Common myeloid progenitor, CD34-positive (primary cell): ENCODE measurements at regions not wholly inside any gene's neighbourhood (a gene's known extent, or its start where the extent isn't known, plus 50 kb on each side); places are given as distances from the start of the nearest gene placed in this dataset.
A peak's percentile ranks its signal among the peaks of the same experiment; 100 is the strongest.

Experiments
- CTCF ChIA-PET: fragments of 350-600 bp; sonication (Branson Sonifier 250); formaldehyde crosslinking; loops from one replicate; lab custom pipeline; 2021; ENCODE audit warnings: antibody characterized with exemption; lab: Charles Lee
- POLR2A ChIA-PET: fragments of 350-600 bp; sonication (Branson Sonifier 250); formaldehyde crosslinking; loops from one replicate; lab custom pipeline; 2021; ENCODE audit warnings: antibody characterized with exemption; lab: Charles Lee
- DNase-seq, 3 donors: peaks; one replicate each; pipeline versions ENCODE4 v3.0.0 to v3.0.0-alpha.2; 2013
- H3K27ac ChIP-seq, 2 experiments: 1 replicate in 1 of 2; 2 replicates in 1 of 2; pipeline ENCODE4 v1.7.0; 2013; ENCODE audit warnings: inconsistent platforms in 2 of 2, low read length in 2 of 2, mild to moderate bottlenecking in 2 of 2, low read depth in 1 of 2, moderate library complexity in 1 of 2; ENCODE audit not compliant: severe bottlenecking in 2 of 2, insufficient read depth in 1 of 2, poor library complexity in 1 of 2
- H3K27me3 ChIP-seq, 5 experiments: replicated peaks in 2 of 5; 1 replicate in 3 of 5; 2 replicates in 2 of 5; pipeline versions ENCODE4 v1.6.1 to v1.7.0; 2013; ENCODE audit warnings: low read length in 4 of 5, mild to moderate bottlenecking in 2 of 5, moderate library complexity in 2 of 5, inconsistent platforms in 1 of 5; ENCODE audit not compliant: insufficient read depth in 5 of 5, control insufficient read depth in 4 of 5
- H3K36me3 ChIP-seq, 4 experiments: 1 replicate in 2 of 4; 2 replicates in 2 of 4; pipeline versions ENCODE4 v1.6.1 to v1.7.0; 2013; ENCODE audit warnings: low read length in 3 of 4, control low read depth in 1 of 4, mild to moderate bottlenecking in 1 of 4; ENCODE audit not compliant: control insufficient read depth in 4 of 4, insufficient read depth in 4 of 4
- H3K4me1 ChIP-seq, 4 experiments: 1 replicate in 3 of 4; 2 replicates in 1 of 4; pipeline versions ENCODE4 v1.6.1 to v1.7.1; 2013; ENCODE audit warnings: low read length in 3 of 4, mild to moderate bottlenecking in 3 of 4, control low read depth in 1 of 4, inconsistent platforms in 1 of 4, moderate library complexity in 1 of 4; ENCODE audit not compliant: control insufficient read depth in 4 of 4, insufficient read depth in 4 of 4; ENCODE audit errors: control extremely low read depth in 1 of 4
- H3K4me3 ChIP-seq, 7 experiments: 1 replicate in 4 of 7; 2 replicates in 3 of 7; pipeline versions ENCODE4 v1.5.1 to v1.7.0; 2013; ENCODE audit warnings: mild to moderate bottlenecking in 7 of 7, low read length in 6 of 7, moderate library complexity in 6 of 7, inconsistent platforms in 2 of 7, low read depth in 2 of 7, control low read depth in 1 of 7; ENCODE audit not compliant: insufficient read depth in 4 of 7, control insufficient read depth in 1 of 7; ENCODE audit errors: extremely low read depth in 1 of 7
- H3K9me3 ChIP-seq, 5 experiments: 1 replicate in 4 of 5; 2 replicates in 1 of 5; pipeline versions ENCODE4 v1.6.1 to v1.7.1; 2013; ENCODE audit warnings: low read length in 4 of 5, mild to moderate bottlenecking in 2 of 5, inconsistent platforms in 1 of 5, low read depth in 1 of 5, moderate library complexity in 1 of 5; ENCODE audit not compliant: control insufficient read depth in 4 of 5, insufficient read depth in 2 of 5; ENCODE audit errors: control extremely low read depth in 1 of 5
- WGBS: methylation state at CpG from one replicate; pipeline ENCODE4 v1.1.5; 2013; ENCODE audit not compliant: insufficient coverage; 5-methylcytosine and 5-hydroxymethylcytosine counted together

DNA sequence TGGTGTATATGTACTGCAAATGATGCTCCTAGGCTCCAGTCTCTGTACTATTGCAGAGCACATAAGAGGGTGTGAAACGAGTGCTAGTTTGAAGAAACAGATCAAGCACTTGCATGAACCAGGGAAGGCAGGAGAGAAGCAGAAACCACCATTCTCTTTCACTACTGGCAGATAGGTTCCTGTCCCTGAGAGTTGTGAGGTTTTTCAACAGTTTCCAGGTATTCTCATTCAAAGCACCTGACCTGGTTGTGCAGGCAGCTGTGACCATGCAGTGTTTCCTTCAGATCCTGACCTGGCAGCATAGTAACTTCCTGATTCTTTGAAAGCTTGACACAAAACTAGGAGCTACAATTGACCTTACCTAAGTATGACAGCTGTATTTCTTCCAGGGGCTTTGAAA, 164.9 kb downstream of the UFM1 start:
- DNase-seq, result no peak
- Histone ChIP-seq H3K4me1 (no peaks in the 10 kb centered on the region), H3K27me3 (no peaks in the 10 kb centered on the region), H3K27ac (no peak overlapping the region), H3K9me3 (no peaks in the 10 kb centered on the region), H3K36me3 (no peaks in the 10 kb centered on the region), H3K4me3 (no peak overlapping the region)
- CTCF ChIA-PET, result no interaction called here
- POLR2A ChIA-PET, result no interaction called here
- 83% methylated on average over 1 of the region's 1 CpG for WGBS

- Histone ChIP-seq H3K9me3 (peaks cover 0 to 2% (median 0%) of the 10 kb centered on the region in 5 experiments), H3K36me3 (no peaks in the 10 kb centered on the region), H3K27me3 (peaks cover 0 to 1% (median 0%) of the 10 kb centered on the region in 5 experiments), H3K4me1 (no peaks in the 10 kb centered on the region), H3K27ac (no peak overlapping the region), H3K4me3 (no peak overlapping the region)
- ChIA-PET CTCF (no interaction called here), POLR2A (no interaction called here)
- DNase-seq, result no peak
- WGBS, result 97% methylated on average over 3 of the region's 4 CpGs
Observed at GRCh38 chr13:38518328-38518727, 168.5 kb upstream of the FREM2 start.

DNA sequence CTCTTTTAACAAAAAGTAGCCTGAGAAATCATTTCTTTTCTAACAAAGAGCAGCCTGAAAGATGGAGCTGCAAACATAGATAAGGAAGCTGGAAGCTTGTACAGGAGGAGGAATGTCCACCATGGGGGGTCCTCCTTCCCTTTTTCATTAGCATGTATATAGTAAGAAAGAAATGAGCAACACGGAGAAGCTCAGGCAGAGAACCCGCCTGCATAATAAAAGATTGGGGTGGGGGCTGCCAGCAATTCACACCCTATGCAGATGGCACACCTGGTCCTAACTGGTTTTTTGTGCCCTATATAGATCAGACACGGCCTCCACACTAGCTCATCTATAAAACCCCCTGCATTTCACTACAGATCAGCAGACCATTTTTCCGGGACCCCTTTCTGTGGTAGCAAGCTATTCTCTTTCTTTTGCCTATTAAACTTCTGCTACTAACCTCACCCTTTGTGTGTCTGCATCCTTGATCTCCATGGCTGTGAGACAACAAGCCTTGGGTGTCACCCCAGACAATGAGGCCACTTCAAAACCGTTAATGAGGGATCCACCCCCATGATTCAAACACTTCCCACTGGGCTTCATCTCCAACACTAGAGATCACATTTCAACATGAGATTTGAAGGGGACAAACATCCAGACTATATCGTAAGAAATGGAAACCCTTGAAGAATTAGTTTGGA, 167.5 kb upstream of the FREM2 start:
- H3K36me3 ChIP-seq, result no peaks in the 10 kb centered on the region
- no peak overlapping the region for H3K27ac ChIP-seq
- CTCF ChIA-PET, result no interaction called here
- POLR2A ChIA-PET, result no interaction called here
- H3K4me3 ChIP-seq, result no peak overlapping the region
- peaks cover 0 to 1% (median 0%) of the 10 kb centered on the region in 5 experiments for H3K27me3 ChIP-seq
- no peak for DNase-seq
- peaks cover 0 to 2% (median 0%) of the 10 kb centered on the region in 5 experiments for H3K9me3 ChIP-seq
- no peaks in the 10 kb centered on the region for H3K4me1 ChIP-seq
- WGBS, result 86% methylated on average over 1 of the region's 6 CpGs

- ChIA-PET CTCF (no interaction called here), POLR2A (no interaction called here)
- WGBS, result 83% methylated on average over 5 of the region's 5 CpGs
Observed at GRCh38 chr13:38520041-38520440, 166.8 kb upstream of the FREM2 start.

DNA sequence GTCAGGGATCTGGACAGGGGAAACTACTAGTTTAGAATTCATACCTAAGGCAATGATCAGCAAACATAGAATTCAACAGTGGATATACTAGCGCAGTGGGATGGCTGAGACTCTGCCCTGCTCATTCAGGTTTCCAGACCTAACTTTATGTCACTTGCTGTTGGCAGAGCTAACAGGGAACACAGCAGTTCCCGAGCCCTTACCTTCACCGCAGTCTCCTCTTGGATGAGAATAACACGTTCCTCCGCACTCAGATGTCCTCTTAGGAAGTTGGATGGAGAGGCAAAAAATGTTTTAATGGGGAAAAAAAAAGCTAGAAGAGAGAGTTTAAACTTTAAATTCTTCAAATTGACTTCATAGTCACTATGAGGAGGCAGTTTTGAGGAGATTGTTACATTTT, 159.7 kb upstream of the FREM2 start:
- H3K27ac ChIP-seq, result no peak overlapping the region
- H3K4me1 ChIP-seq, result no peaks in the 10 kb centered on the region
- no peak overlapping the region for H3K4me3 ChIP-seq
- H3K27me3 ChIP-seq, result peaks cover 0 to 9% (median 3%) of the 10 kb centered on the region in 5 experiments
- no peak for DNase-seq
- H3K36me3 ChIP-seq, result no peaks in the 10 kb centered on the region
- no peaks in the 10 kb centered on the region for H3K9me3 ChIP-seq
- WGBS, result 70% methylated on average over 2 of the region's 5 CpGs
- POLR2A ChIA-PET, result no interaction called here
- CTCF ChIA-PET, result no interaction called here

More at GRCh38 chr13:38520041-38520440, 166.8 kb upstream of the FREM2 start:
- Histone ChIP-seq H3K36me3 (no peaks in the 10 kb centered on the region), H3K27ac (no peak overlapping the region), H3K4me3 (no peak overlapping the region), H3K9me3 (peaks cover 0 to 2% (median 0%) of the 10 kb centered on the region in 5 experiments), H3K27me3 (peaks cover 0 to 1% (median 0%) of the 10 kb centered on the region in 5 experiments), H3K4me1 (no peaks in the 10 kb centered on the region)
- DNase-seq, result no peak

DNA sequence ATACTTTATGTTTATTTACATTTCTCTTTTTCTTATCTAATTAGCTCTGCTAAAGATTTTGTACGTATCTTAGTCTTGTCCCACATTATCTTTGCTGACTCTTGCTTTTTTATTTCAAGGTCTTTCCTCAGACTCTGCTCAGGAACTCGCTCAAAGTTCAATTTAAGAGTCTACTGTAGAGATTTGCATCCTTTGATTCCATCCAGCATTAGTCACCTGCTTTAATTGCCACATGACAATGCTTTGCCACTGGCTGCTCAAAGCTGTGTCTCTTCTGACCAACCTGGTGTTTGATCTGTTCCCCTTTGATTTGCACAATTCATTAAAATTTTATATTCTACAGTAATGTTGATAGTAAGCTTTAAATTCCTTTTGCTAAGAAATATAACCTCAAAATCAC, 157.9 kb upstream of the FREM2 start:
- Histone ChIP-seq H3K36me3 (no peaks in the 10 kb centered on the region), H3K27ac (no peak overlapping the region), H3K4me3 (no peak overlapping the region), H3K9me3 (no peaks in the 10 kb centered on the region), H3K27me3 (peaks cover 0 to 9% (median 3%) of the 10 kb centered on the region in 5 experiments), H3K4me1 (no peaks in the 10 kb centered on the region)
- 81% methylated on average over 2 of the region's 2 CpGs for WGBS
- DNase-seq, result no peak
- POLR2A ChIA-PET, result no interaction called here
- CTCF ChIA-PET, result no interaction called here

DNA sequence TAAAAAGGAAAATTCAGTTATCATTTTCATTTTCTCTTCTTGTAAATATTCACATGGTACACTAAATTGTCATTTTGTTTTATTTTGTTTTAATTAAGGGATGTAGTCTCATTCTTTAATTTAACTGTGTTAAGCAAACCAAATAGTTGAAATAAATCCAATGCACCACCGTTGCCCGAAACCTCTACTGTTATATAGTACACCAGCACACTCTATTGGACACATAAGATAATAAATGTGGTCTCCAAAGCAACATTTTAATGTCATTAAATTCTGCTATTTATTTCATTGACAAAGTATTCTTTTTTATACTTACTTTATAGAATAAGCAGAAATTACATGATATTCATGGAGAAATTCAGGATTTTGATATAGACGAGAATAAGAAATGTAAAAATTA, 156.4 kb upstream of the FREM2 start:
- peak; percentile 4 to 32 (median 26) for DNase-seq
- no CpG with 5 or more reads among the region's 3 CpGs for whole genome bisulfite sequencing
- H3K27ac ChIP-seq, result no peak overlapping the region
- H3K4me3 ChIP-seq, result no peak overlapping the region
- ChIA-PET CTCF (interaction anchor here (1.4 to 1.6 kb wide), 2 partner anchors 9 kb away, joined by 4 read pairs; no protein-coding TSS in a partner anchor), POLR2A (no interaction called here)
- H3K9me3 ChIP-seq, result no peaks in the 10 kb centered on the region
- no peaks in the 10 kb centered on the region for H3K4me1 ChIP-seq
- peaks cover 0 to 9% (median 3%) of the 10 kb centered on the region in 5 experiments for H3K27me3 ChIP-seq
- H3K36me3 ChIP-seq, result no peaks in the 10 kb centered on the region
